IPS DF 6.9 (cell line): ENCODE measurements at regions not wholly inside any gene's neighbourhood (a gene's known extent, or its start where the extent isn't known, plus 50 kb on each side); places are given as distances from the start of the nearest gene placed in this dataset.

Experiments used
- DNase-seq: peaks from one replicate; pipeline ENCODE4 v3.0.0-alpha.2; 2013; ENCODE audit warnings: low read depth, low spot score
- H3K27ac ChIP-seq: one replicate; pipeline ENCODE4 v1.5.1; 2013; ENCODE audit warnings: low read length, control low read depth
- H3K27me3 ChIP-seq: 2 replicates; pipeline ENCODE4 v1.6.1; 2013; ENCODE audit warnings: mild to moderate bottlenecking, low read length; ENCODE audit not compliant: control insufficient read depth, insufficient read depth
- H3K36me3 ChIP-seq: 2 replicates; pipeline ENCODE4 v1.6.1; 2013; ENCODE audit warnings: low read length; ENCODE audit not compliant: control insufficient read depth, insufficient read depth
- H3K4me1 ChIP-seq: 2 replicates; pipeline ENCODE4 v1.6.1; 2013; ENCODE audit warnings: low read length; ENCODE audit not compliant: control insufficient read depth, insufficient read depth
- H3K4me3 ChIP-seq: 2 replicates; pipeline ENCODE4 v1.5.1; 2013; ENCODE audit warnings: mild to moderate bottlenecking, low read length
- H3K9me3 ChIP-seq: 2 replicates; pipeline ENCODE4 v1.6.1; 2013; ENCODE audit warnings: low read length, inconsistent platforms; ENCODE audit not compliant: control insufficient read depth, insufficient read depth
- WGBS: extraction: QIAGEN DNeasy Blood & Tissue Kit; methylation state at CpG from one replicate; pipeline ENCODE4 v1.1.7; 2013; ENCODE audit warnings: mixed read lengths, missing lambda C conversion rate; ENCODE audit not compliant: insufficient read length, insufficient coverage; 5-methylcytosine and 5-hydroxymethylcytosine counted together

DNA sequence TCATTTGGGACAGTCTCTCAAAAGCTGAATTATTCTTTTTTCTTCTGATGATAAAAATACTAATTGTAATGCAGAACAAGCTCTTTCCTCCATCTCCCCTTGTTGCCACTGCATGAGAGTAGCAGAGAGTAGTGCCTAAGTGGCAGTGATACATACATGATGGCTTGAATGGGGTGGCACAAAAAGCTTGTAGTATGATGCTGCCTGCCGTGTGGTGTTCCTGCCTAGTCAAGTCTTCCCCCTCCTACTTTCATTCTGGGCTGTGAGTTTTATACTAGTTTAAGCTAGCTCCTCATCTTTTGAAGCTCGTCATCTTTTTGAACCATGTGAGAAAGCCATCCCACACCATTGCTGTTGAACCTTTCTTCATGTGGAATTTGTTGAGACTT, 230.5 kb downstream of the NFKBIZ start:
- H3K9me3 ChIP-seq: no peaks in the 10 kb centered on the region
- H3K27me3 ChIP-seq: no peaks in the 10 kb centered on the region
- H3K36me3 ChIP-seq: no peaks in the 10 kb centered on the region
- no peak overlapping the region for H3K4me3 ChIP-seq
- H3K4me1 ChIP-seq: no peaks in the 10 kb centered on the region
- H3K27ac ChIP-seq: no peak overlapping the region
- DNase-seq: no peak
- no CpG with 5 or more reads among the region's 2 CpGs for WGBS

DNA sequence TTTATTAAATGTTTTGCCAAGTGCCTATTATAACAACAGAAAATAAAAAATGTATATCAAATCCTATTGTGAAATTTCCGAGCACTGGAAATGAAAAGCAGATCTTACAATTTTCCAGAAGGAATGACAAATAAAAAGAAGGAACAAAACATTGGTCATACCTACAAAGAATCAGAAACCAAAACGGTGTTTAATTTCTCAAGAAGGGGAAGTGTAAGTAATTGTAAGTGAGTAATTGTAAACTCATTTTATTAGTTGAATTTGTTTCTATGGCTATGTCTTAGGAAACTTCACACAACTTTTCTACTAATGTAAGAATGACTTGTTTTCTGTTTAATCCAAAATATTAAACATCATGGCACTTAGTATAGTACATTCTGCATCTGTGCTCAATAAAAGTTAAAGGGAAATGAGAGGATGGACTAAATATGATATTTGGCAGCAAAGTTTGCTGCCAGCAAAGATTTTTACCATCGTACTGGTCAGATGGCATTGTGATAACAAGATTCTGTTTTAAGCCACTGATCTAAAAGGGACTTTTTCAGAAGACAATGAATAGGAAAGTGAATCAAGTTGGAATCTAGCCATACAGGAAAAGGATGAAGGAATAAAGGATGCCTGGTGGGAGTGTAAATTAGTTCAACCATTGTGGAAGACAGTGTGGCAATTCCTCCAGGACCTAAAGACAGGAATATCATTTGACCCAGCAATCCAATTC, 232.4 kb downstream of the NFKBIZ start:
- no CpG with 5 or more reads among the region's 3 CpGs for WGBS
- H3K36me3 ChIP-seq: no peaks in the 10 kb centered on the region
- DNase-seq: no peak
- H3K27ac ChIP-seq: no peak overlapping the region
- no peaks in the 10 kb centered on the region for H3K27me3 ChIP-seq
- H3K4me1 ChIP-seq: no peaks in the 10 kb centered on the region
- H3K9me3 ChIP-seq: no peaks in the 10 kb centered on the region
- no peak overlapping the region for H3K4me3 ChIP-seq

DNA sequence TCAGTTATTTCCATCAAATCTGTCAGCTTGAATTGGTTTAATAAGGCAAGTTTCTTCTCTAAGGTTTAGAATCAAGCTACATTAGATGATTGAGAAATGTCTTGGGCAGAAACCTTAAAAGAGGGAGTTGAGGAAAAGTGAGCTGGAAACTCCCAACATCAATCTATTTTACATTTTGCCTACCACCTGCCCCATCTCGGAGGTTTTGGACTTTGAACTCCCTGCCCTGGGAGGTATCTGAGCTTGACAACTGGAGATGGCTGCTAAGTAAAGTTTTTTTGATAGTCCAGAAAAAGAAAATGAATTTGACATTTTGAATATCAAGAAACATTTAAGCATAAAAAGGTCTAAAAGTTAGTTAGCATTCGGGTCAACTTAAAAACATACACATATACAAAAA, 234.2 kb downstream of the NFKBIZ start:
- Histone ChIP-seq H3K27ac (no peak overlapping the region), H3K4me3 (no peak overlapping the region), H3K9me3 (no peaks in the 10 kb centered on the region), H3K27me3 (no peaks in the 10 kb centered on the region), H3K36me3 (no peaks in the 10 kb centered on the region), H3K4me1 (no peaks in the 10 kb centered on the region)
- no peak for DNase-seq
- WGBS: no CpG with 5 or more reads among the region's 2 CpGs

DNA sequence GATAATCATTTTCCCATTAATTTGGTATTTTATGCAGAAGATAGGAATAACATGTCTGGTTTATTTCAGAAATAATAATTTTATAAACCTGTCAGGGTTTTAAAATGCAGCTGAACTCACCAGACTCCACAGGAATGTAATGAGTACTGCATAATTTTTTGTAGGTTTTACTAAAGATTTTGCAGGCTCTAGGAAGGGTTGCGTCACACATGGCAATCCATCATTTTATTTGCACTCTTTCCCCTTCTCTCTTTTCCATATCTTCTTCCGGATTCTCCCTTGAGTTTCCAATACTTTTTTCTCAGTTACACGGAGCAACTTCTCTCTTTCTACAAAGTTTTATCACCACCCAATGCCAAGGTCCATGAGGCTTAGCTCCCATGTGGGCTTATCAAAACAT, 234.7 kb downstream of the NFKBIZ start:
- Histone ChIP-seq H3K36me3 (no peaks in the 10 kb centered on the region), H3K27ac (no peak overlapping the region), H3K9me3 (no peaks in the 10 kb centered on the region), H3K4me3 (no peak overlapping the region), H3K27me3 (no peaks in the 10 kb centered on the region), H3K4me1 (no peaks in the 10 kb centered on the region)
- no CpG with 5 or more reads among the region's 3 CpGs for WGBS
- DNase-seq: no peak

DNA sequence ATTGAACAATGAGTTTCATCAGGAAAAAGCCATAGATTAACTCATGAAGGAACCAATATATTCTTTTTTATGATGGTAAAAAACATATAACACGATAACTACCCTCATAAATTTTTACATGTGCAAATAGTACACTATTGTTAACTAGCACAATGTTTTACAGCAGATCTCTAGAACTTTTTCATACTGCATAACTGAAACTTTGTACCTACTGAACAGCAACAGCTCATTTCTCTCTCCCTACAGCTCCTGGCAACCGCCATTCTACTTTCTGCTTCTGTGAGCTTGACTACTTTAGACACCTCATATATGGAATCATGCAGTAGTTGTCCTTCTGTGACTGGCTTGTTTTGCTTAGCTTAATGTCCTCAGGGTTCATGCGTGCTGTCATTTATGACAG, 235.4 kb downstream of the NFKBIZ start:
- no peak overlapping the region for H3K4me3 ChIP-seq
- no peak for DNase-seq
- WGBS: no CpG with 5 or more reads among the region's 3 CpGs
- no peaks in the 10 kb centered on the region for H3K36me3 ChIP-seq
- H3K27me3 ChIP-seq: no peaks in the 10 kb centered on the region
- no peaks in the 10 kb centered on the region for H3K4me1 ChIP-seq
- no peaks in the 10 kb centered on the region for H3K9me3 ChIP-seq
- no peak overlapping the region for H3K27ac ChIP-seq

DNA sequence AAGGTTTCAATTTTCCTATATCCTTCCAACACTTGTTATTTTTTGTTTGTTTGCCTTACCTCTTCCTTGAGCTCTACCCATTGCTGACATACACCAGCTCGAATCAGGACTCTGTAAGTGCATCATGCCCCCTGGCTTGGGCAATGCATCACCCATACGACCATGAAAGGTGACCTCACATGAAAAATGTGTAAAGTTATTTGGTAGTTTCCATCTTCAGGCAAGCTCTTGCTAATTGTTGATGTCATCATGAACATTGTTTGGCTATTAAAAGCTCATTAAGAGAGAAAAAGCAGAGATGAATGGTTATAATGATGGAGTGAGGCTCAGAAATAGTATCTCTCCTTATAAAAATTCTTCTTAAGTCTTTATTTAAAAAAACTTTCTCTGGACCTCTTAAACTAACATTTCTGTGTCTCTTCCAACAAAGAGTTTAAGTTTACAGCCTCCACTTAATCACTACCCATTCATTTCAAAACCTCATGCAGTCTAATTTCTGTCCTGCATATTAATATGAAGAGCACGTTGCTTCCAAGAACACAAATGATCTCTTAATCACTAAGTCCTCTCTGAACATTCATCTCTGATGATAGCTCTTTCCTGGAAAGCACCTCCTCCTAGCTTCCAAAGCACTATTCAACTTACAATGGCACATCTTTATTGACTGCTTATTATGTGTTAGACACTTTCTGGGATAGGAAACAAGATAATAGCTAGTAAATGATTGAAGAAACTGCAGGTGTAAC, 236.3 kb downstream of the NFKBIZ start:
- DNase-seq: no peak
- H3K27me3 ChIP-seq: no peaks in the 10 kb centered on the region
- no peaks in the 10 kb centered on the region for H3K9me3 ChIP-seq
- no peak overlapping the region for H3K27ac ChIP-seq
- H3K4me1 ChIP-seq: no peaks in the 10 kb centered on the region
- H3K4me3 ChIP-seq: no peak overlapping the region
- no CpG with 5 or more reads among the region's 3 CpGs for WGBS
- H3K36me3 ChIP-seq: no peaks in the 10 kb centered on the region

DNA sequence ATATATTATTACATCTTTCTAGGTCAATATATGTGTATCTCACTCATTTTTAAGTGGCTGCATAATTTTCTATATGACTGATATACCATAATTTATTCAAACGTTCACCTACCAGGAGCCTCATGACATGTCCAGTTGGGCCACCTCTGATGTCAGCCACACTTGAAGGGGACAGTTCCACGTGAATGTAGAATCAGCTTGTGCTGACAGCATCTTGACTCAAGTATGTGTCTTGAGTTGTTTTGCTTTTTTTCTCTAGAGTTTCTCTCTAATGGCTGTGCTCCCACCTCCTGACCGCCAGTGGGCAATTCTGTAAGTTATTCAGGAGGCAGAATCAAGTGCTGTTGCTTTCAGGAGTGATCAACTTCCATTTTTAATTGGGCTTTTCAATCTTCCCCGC, 237.9 kb downstream of the NFKBIZ start:
- no CpG with 5 or more reads among the region's 4 CpGs for WGBS
- no peak overlapping the region for H3K27ac ChIP-seq
- no peaks in the 10 kb centered on the region for H3K36me3 ChIP-seq

DNA sequence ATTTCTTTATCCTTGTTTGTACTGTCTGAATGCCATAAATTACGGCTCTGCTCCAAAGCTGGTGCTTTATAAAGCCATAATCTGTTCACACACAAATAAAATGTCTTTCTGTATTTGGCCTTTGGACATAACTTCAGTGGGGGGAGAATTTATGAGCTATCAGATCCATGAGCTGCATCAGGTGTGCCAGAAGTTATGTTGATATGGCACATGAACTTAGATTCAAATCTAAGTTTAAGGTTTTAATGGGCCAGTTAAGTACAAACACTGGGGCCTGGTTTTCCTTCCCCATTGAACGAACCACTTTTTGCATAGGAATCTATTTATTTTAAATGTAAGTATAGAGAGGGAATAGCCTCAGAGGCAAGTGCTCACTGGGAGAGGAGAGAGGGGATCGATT, 239.9 kb downstream of the NFKBIZ start:
- Histone ChIP-seq H3K27ac (no peak overlapping the region), H3K9me3 (no peaks in the 10 kb centered on the region), H3K27me3 (no peaks in the 10 kb centered on the region), H3K36me3 (no peaks in the 10 kb centered on the region), H3K4me1 (no peaks in the 10 kb centered on the region), H3K4me3 (no peak overlapping the region)
- DNase-seq: no peak
- no CpG with 5 or more reads among the region's 3 CpGs for WGBS

More for the DNA sequence above, 237.9 kb downstream of the NFKBIZ start:
- Histone ChIP-seq H3K4me3 (no peak overlapping the region), H3K27me3 (no peaks in the 10 kb centered on the region), H3K9me3 (no peaks in the 10 kb centered on the region), H3K4me1 (no peaks in the 10 kb centered on the region)
- no peak for DNase-seq

DNA sequence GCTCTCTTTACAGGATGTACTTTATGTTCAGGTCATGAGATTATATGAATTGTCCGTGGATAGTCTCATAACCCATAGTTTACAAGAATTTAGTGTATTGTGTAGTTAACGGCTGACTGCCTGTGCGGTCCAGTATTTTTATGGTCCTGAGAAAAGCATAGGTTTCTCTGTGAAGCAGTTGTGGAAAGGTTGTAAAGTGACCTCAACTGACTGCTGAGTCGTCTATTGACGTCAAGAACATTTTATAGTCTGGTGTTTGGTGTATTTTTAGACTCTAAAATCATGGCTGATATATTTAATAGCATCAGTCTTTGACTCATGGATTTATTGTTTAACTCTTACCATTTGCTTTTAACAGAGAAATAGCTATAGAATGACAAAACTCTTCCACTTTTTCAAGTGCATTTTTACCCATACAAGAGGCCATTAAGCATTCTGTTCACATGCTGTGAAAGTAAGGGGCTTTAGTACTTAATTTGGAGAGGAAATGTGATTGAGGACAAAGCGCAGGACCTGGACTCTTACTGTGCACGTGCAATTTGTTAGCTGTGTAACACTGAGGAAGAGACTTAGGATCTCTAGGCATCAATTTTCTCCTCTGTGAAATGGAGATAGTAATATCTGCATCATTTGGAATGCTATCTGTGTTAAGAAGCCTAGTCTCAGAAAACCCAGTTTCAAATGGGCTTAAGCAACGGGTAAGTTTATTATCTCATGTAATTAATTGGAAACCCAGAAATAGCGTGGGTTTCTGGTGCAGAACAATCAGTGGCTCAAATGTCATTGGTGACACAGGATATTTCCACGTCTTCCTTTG, 240.8 kb downstream of the NFKBIZ start:
- no peak overlapping the region for H3K27ac ChIP-seq
- H3K4me1 ChIP-seq: no peaks in the 10 kb centered on the region
- H3K36me3 ChIP-seq: no peaks in the 10 kb centered on the region
- no peak for DNase-seq
- H3K4me3 ChIP-seq: no peak overlapping the region
- no CpG with 5 or more reads among the region's 10 CpGs for WGBS
- H3K27me3 ChIP-seq: no peaks in the 10 kb centered on the region
- H3K9me3 ChIP-seq: no peaks in the 10 kb centered on the region

DNA sequence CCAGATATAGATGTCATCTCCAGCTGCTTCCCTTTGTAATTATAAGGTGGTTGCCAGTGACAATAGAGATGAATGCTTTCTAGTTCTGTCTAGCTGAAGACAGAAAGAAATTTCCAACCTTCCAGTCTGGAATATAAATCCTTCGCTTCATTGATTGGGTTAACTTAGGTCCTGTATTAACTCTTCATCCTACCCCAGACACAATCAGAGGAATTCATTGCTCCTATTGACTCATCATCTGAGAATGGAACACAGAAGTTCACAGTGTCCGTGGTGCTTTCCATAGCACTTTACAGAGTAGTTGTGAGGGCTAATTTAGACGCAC, 241.4 kb downstream of the NFKBIZ start:
- Histone ChIP-seq H3K4me1 (no peaks in the 10 kb centered on the region), H3K27me3 (no peaks in the 10 kb centered on the region), H3K4me3 (no peak overlapping the region), H3K9me3 (no peaks in the 10 kb centered on the region), H3K36me3 (no peaks in the 10 kb centered on the region), H3K27ac (no peak overlapping the region)
- DNase-seq: no peak
- no CpG with 5 or more reads among the region's 3 CpGs for WGBS
